RWPE2 (cell line): ENCODE measurements at regions not wholly inside any gene's neighbourhood (a gene's known extent, or its start where the extent isn't known, plus 50 kb on each side); places are given as distances from the start of the nearest gene placed in this dataset.

Source experiments
- ATAC-seq: fragments of 200-7000 bp; cut with Tn5 transposase; 3 replicates; pipeline ENCODE4 v1.9.1; 2021; ENCODE audit warnings: low read depth
- DNase-seq: peaks from one replicate; pipeline ENCODE4 v3.0.0-alpha.2; 2020; ENCODE audit warnings: low spot score
- H3K27ac ChIP-seq: fragments of 450-650 bp; 2 replicates; pipeline ENCODE4 v1.5.1; 2017; ENCODE audit warnings: mild to moderate bottlenecking; ENCODE audit not compliant: poor library complexity, severe bottlenecking
- H3K27me3 ChIP-seq: fragments of 250-450 bp; sonication (Bioruptor Pico); 2 replicates; pipeline ENCODE4 v1.5.1; 2021; ENCODE audit warnings: mild to moderate bottlenecking, moderate library complexity; ENCODE audit not compliant: insufficient read depth, poor library complexity, severe bottlenecking
- H3K36me3 ChIP-seq: fragments of 250-450 bp; sonication (Bioruptor Pico); 2 replicates; pipeline ENCODE4 v1.5.1; 2020; ENCODE audit warnings: low read depth, mild to moderate bottlenecking, moderate library complexity
- H3K4me1 ChIP-seq: fragments of 250-450 bp; sonication (Bioruptor Pico); 2 replicates; pipeline ENCODE4 v1.5.1; 2021; ENCODE audit warnings: mild to moderate bottlenecking, moderate library complexity; ENCODE audit not compliant: insufficient read depth, poor library complexity, severe bottlenecking
- H3K4me3 ChIP-seq: fragments of 250-450 bp; sonication (Bioruptor Pico); 2 replicates; pipeline ENCODE4 v1.5.1; 2021; ENCODE audit warnings: mild to moderate bottlenecking, moderate library complexity; ENCODE audit not compliant: severe bottlenecking
- H3K9me3 ChIP-seq: fragments of 250-450 bp; sonication (Bioruptor Pico); 2 replicates; pipeline ENCODE4 v1.5.1; 2021; ENCODE audit warnings: mild to moderate bottlenecking, moderate library complexity; ENCODE audit not compliant: severe bottlenecking
- CTCF ChIP-seq: fragments of 450-650 bp; IDR thresholded peaks from one replicate; pipeline ENCODE4 v1.5.1; 2017; ENCODE audit warnings: mild to moderate bottlenecking, moderate library complexity; ENCODE audit not compliant: poor library complexity, severe bottlenecking

GRCh38 chr2:105168543-105168942 is 73.0 kb upstream of the GPR45 start:
- ATAC-seq (no peak), DNase-seq (no peak)
- H3K27me3 ChIP-seq, result peaks cover 8% of the 10 kb centered on the region
- TF ChIP-seq CTCF, result no peak
- H3K9me3 ChIP-seq, result no peaks in the 10 kb centered on the region
- no peak overlapping the region for H3K27ac ChIP-seq
- H3K36me3 ChIP-seq, result no peaks in the 10 kb centered on the region
- H3K4me3 ChIP-seq, result no peak overlapping the region
- H3K4me1 ChIP-seq, result no peaks in the 10 kb centered on the region

GRCh38 chr2:105175231-105175630 is 66.3 kb upstream of the GPR45 start:
- DNase-seq (no peak), ATAC-seq (no peak)
- H3K4me3 ChIP-seq, result no peak overlapping the region

GRCh38 chr2:105176429-105176828 is 65.1 kb upstream of the GPR45 start:
- Histone ChIP-seq H3K36me3 (no peaks in the 10 kb centered on the region), H3K27me3 (peaks cover 15% of the 10 kb centered on the region), H3K27ac (no peak overlapping the region), H3K9me3 (no peaks in the 10 kb centered on the region), H3K4me1 (no peaks in the 10 kb centered on the region), H3K4me3 (no peak overlapping the region)
- ATAC-seq, result no peak
- DNase-seq, result no peak
- no peak for TF ChIP-seq CTCF

More at GRCh38 chr2:105175231-105175630, 66.3 kb upstream of the GPR45 start:
- Histone ChIP-seq H3K9me3 (no peaks in the 10 kb centered on the region), H3K4me1 (no peaks in the 10 kb centered on the region), H3K36me3 (no peaks in the 10 kb centered on the region), H3K27ac (no peak overlapping the region), H3K27me3 (peaks cover 15% of the 10 kb centered on the region)
- no peak for TF ChIP-seq CTCF

GRCh38 chr2:105177008-105177407 is 64.5 kb upstream of the GPR45 start:
- Histone ChIP-seq H3K4me1 (no peaks in the 10 kb centered on the region), H3K27me3 (peaks cover 15% of the 10 kb centered on the region), H3K4me3 (no peak overlapping the region), H3K36me3 (no peaks in the 10 kb centered on the region), H3K9me3 (no peaks in the 10 kb centered on the region), H3K27ac (no peak overlapping the region)
- ATAC-seq (no peak), DNase-seq (no peak)
- no peak for TF ChIP-seq CTCF

- Histone ChIP-seq H3K27me3 (peaks cover 15% of the 10 kb centered on the region), H3K27ac (no peak overlapping the region), H3K36me3 (no peaks in the 10 kb centered on the region), H3K9me3 (no peaks in the 10 kb centered on the region), H3K4me3 (no peak overlapping the region), H3K4me1 (no peaks in the 10 kb centered on the region)
- no peak for ATAC-seq
- no peak for TF ChIP-seq CTCF
- DNase-seq, result no peak
Observed at GRCh38 chr2:105177536-105178254, 63.8 kb upstream of the GPR45 start.
